Progenitor cell of endocrine pancreas (in vitro differentiated cells): ENCODE measurements at regions not wholly inside any gene's neighbourhood (a gene's known extent, or its start where the extent isn't known, plus 50 kb on each side); places are given as distances from the start of the nearest gene placed in this dataset.
"Not testable (repeated sequence)": the region's sequence is repeated elsewhere in the genome, so short reads cannot be mapped to it uniquely, and the experiment has no call there.

ENCODE experiments used
- DNase-seq: peaks from one replicate; pipeline ENCODE4 v3.0.0; 2021; ENCODE audit warnings: low spot score; ENCODE audit not compliant: unreplicated experiment
- H3K27ac Mint-ChIP-seq: 2 replicates; pipeline ENCODE4 v1.8.0; 2021; ENCODE audit warnings: mild to moderate bottlenecking, moderate library complexity, mixed read lengths
- H3K27me3 Mint-ChIP-seq: 2 replicates; pipeline ENCODE4 v1.8.0; 2021; ENCODE audit warnings: mixed read lengths
- H3K36me3 Mint-ChIP-seq: 2 replicates; pipeline ENCODE4 v1.8.0; 2022; ENCODE audit warnings: mixed read lengths; ENCODE audit not compliant: insufficient read depth
- H3K4me1 Mint-ChIP-seq: 2 replicates; pipeline ENCODE4 v1.8.0; 2021; ENCODE audit warnings: low read depth, mixed read lengths
- H3K4me3 Mint-ChIP-seq: 2 replicates; pipeline ENCODE4 v1.8.0; 2021; ENCODE audit warnings: low read depth, mild to moderate bottlenecking, moderate library complexity, mixed read lengths
- H3K9me3 Mint-ChIP-seq: 2 replicates; pipeline ENCODE4 v1.8.0; 2021; ENCODE audit warnings: low read depth, mixed read lengths
- CTCF ChIP-seq: fragments of 200-600 bp; sonication (generic); IDR thresholded peaks from one replicate; pipeline ENCODE4 v1.5.0; 2021; ENCODE audit warnings: antibody characterized with exemption, mild to moderate bottlenecking; ENCODE audit not compliant: unreplicated experiment

- no peaks in the 10 kb centered on the region for H3K36me3 Mint-ChIP-seq
- no peak overlapping the region for H3K27ac Mint-ChIP-seq
- H3K4me1 Mint-ChIP-seq: peaks cover 2% of the 10 kb centered on the region
- no peak for DNase-seq
- no peaks in the 10 kb centered on the region for H3K9me3 Mint-ChIP-seq
- H3K4me3 Mint-ChIP-seq: no peak overlapping the region
- TF ChIP-seq CTCF: no peak
- peaks cover 3% of the 10 kb centered on the region for H3K27me3 Mint-ChIP-seq
Observed at GRCh38 chr14:82796086-82796485, 1262.4 kb upstream of the SEL1L start.

GRCh38 chr14:82798276-82798675, 1264.6 kb upstream of the SEL1L start:
- no peak for DNase-seq
- Mint-ChIP-seq H3K4me3 (no peak overlapping the region), H3K9me3 (peaks cover 9% of the 10 kb centered on the region), H3K4me1 (peaks cover 2% of the 10 kb centered on the region), H3K27me3 (peaks cover 3% of the 10 kb centered on the region), H3K27ac (no peak overlapping the region), H3K36me3 (no peaks in the 10 kb centered on the region)
- TF ChIP-seq CTCF: no peak

GRCh38 chr14:82805892-82806825, 1272.5 kb upstream of the SEL1L start:
- Mint-ChIP-seq H3K4me3 (no peak overlapping the region), H3K27ac (no peak overlapping the region), H3K9me3 (peaks cover 11% of the 10 kb centered on the region), H3K36me3 (no peaks in the 10 kb centered on the region), H3K4me1 (no peaks in the 10 kb centered on the region), H3K27me3 (no peaks in the 10 kb centered on the region)
- no peak for DNase-seq
- TF ChIP-seq CTCF: no peak

DNA sequence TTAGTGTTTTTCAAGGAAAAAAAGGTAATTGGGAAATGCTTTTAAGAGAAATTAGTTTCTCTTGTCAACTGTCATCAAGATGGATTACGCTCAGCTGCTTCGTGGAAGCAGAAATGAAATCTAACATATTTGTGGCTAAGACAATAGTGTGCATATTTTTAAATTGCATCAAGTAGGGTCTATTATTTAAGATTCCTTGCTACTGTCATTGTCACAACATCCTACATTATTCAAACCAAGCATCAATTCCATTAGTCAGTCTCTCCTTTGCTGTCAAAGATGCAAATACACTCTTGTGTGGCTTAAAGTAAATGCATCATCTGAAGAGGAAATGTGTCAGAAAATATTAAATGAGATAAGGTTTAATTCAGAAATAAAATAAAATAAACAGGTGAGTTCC, 1277.6 kb upstream of the SEL1L start:
- no peak overlapping the region for H3K4me3 Mint-ChIP-seq
- TF ChIP-seq CTCF: no peak

GRCh38 chr14:82814339-82814738, 1280.7 kb upstream of the SEL1L start:
- H3K9me3 Mint-ChIP-seq, H3K27me3 Mint-ChIP-seq: not testable (repeated sequence)

More for the DNA sequence above, 1277.6 kb upstream of the SEL1L start:
- no peaks in the 10 kb centered on the region for H3K27me3 Mint-ChIP-seq
- H3K4me1 Mint-ChIP-seq: no peaks in the 10 kb centered on the region
- H3K36me3 Mint-ChIP-seq: no peaks in the 10 kb centered on the region
- H3K27ac Mint-ChIP-seq: no peak overlapping the region
- no peak for DNase-seq
- no peaks in the 10 kb centered on the region for H3K9me3 Mint-ChIP-seq

GRCh38 chr14:82830596-82830995, 1296.9 kb upstream of the SEL1L start:
- H3K4me1 Mint-ChIP-seq: no peaks in the 10 kb centered on the region
- H3K36me3 Mint-ChIP-seq: no peaks in the 10 kb centered on the region
- TF ChIP-seq CTCF: no peak
- H3K27me3 Mint-ChIP-seq: no peaks in the 10 kb centered on the region
- H3K4me3 Mint-ChIP-seq: no peak overlapping the region
- H3K9me3 Mint-ChIP-seq: no peaks in the 10 kb centered on the region
- no peak overlapping the region for H3K27ac Mint-ChIP-seq
- DNase-seq: no peak

More at GRCh38 chr14:82814339-82814738, 1280.7 kb upstream of the SEL1L start:
- H3K27ac Mint-ChIP-seq, DNase-seq, H3K36me3 Mint-ChIP-seq, H3K4me1 Mint-ChIP-seq, H3K4me3 Mint-ChIP-seq: not testable (repeated sequence)
